ENCODE measurements at regions not wholly inside any gene's neighbourhood (a gene's known extent, or its start where the extent isn't known, plus 50 kb on each side); places are given as distances from the start of the nearest gene placed in this dataset.

DNA sequence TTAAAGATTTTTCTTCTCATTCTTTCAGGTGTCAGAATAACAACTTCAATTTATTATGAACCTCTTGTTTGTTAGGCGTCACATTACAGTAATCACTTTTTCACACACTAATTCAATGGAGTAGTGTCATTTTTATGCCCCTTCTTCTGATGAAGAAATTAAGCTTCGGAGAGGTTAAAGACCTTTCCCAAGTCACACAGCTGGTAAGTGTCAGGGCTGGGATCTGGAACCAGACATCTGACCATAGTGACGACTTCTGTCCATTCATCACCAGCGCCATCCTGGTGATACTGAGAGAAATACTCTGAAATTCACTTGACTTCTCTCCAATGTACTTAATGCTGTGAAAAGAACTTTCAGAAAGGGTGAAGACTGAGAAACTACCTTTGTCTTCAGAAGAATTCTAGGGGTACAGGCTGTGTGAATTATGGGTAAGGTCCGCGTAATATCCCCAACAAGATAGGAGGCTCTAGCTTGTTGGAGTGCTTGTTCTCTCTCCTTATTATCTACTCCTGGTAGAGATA, 173.8 kb downstream of the GAS1 start:
- WGBS, 3 donors: 65 to 69% (median 68%) methylated on average over 6 of the region's 6 CpGs
- ATAC-seq: no peak

DNA sequence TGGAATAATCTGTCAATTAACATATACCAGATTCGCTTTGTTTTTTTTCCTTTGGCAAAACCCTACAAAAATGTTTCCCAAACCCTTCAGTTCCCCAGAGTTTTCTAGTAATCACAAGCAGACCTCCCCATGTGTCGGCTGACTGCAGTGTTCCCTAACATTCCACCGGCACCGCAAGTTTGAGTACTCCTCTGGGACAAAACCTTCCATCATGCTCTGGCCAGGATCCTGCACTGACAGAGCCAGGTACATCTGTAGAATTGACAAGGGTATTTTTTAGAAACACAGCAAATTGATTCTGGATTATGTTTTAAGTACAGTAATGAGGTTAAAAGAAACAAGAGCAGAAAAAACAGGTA, 174.7 kb downstream of the GAS1 start:
- WGBS, 3 donors: 46 to 52% (median 48%) methylated on average over 4 of the region's 4 CpGs

More for the DNA sequence above, 173.8 kb downstream of the GAS1 start:
- no peak overlapping the region for H3K4me3 ChIP-seq
- H3K9me3 ChIP-seq: no peaks in the 10 kb centered on the region
- no peaks in the 10 kb centered on the region for H3K4me1 ChIP-seq
- DNase-seq: no peak
- intact Hi-C loops (cut with DNase I): no loop called here
- TF ChIP-seq, protein P1, sequence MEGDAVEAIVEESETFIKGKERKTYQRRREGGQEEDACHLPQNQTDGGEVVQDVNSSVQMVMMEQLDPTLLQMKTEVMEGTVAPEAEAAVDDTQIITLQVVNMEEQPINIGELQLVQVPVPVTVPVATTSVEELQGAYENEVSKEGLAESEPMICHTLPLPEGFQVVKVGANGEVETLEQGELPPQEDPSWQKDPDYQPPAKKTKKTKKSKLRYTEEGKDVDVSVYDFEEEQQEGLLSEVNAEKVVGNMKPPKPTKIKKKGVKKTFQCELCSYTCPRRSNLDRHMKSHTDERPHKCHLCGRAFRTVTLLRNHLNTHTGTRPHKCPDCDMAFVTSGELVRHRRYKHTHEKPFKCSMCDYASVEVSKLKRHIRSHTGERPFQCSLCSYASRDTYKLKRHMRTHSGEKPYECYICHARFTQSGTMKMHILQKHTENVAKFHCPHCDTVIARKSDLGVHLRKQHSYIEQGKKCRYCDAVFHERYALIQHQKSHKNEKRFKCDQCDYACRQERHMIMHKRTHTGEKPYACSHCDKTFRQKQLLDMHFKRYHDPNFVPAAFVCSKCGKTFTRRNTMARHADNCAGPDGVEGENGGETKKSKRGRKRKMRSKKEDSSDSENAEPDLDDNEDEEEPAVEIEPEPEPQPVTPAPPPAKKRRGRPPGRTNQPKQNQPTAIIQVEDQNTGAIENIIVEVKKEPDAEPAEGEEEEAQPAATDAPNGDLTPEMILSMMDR (IDR thresholded peaks at IDR 0.05): no peak
- no peak overlapping the region for H3K27ac ChIP-seq
- no peaks in the 10 kb centered on the region for H3K36me3 ChIP-seq (ENCODE audit: insufficient read depth in 1 of 2, low read depth in 1 of 2)
- H3K27me3 ChIP-seq (ENCODE audit: insufficient read depth in 3 of 3, low read length in 2 of 3): no peaks in the 10 kb centered on the region

DNA sequence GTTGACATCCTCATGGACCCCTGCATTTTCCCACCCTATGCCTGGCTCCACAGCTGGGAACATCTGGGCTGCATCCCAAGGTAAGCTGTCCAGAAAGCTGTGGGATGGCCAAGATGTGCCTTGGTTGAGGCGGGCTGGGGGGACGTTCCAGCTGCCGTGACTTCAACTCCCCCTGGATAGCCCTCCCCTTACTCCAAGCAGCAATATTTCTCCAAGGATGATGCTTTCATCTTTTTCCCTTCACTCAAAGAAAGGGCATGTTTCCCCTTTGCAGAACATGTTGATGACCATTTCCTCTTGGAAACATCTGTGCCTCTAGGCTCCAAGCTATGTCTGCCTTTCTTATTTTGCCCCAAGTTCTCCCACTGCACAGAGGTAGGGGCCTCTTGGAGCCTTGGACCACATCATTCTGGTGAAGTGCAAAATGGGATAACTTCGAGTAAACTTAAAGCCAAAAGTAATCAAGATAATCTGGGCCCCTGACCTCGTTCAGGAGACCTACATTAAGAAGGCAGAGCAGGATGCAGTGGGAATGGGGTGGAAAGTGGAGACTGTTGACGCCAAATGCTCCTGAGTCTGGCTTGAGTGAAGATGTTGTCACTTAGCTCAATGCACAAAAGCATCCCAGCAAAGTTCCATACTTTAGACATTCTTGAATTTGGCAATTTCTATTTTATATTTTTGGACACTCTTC, 175.2 kb downstream of the GAS1 start:
- 60 to 74% (median 71%) methylated on average over 6 of the region's 6 CpGs for WGBS, 3 donors
- no peaks in the 10 kb centered on the region for H3K4me1 ChIP-seq
- ATAC-seq: no peak
- no peaks in the 10 kb centered on the region for H3K36me3 ChIP-seq (ENCODE audit: insufficient read depth in 1 of 2, low read depth in 1 of 2)
- no peak for DNase-seq
- H3K27ac ChIP-seq: no peak overlapping the region
- no peaks in the 10 kb centered on the region for H3K9me3 ChIP-seq
- no peak overlapping the region for H3K4me3 ChIP-seq
- intact Hi-C loops (cut with DNase I): no loop called here
- TF ChIP-seq, protein P1 (IDR thresholded peaks at IDR 0.05): no peak
- H3K27me3 ChIP-seq (ENCODE audit: insufficient read depth in 3 of 3, low read length in 2 of 3): no peaks in the 10 kb centered on the region

More for the DNA sequence above, 174.7 kb downstream of the GAS1 start:
- H3K9me3 ChIP-seq: no peaks in the 10 kb centered on the region
- ATAC-seq (no peak), DNase-seq (no peak)
- H3K36me3 ChIP-seq (ENCODE audit: insufficient read depth in 1 of 2, low read depth in 1 of 2): no peaks in the 10 kb centered on the region
- no peaks in the 10 kb centered on the region for H3K27me3 ChIP-seq (ENCODE audit: insufficient read depth in 3 of 3, low read length in 2 of 3)
- no peak overlapping the region for H3K27ac ChIP-seq
- TF ChIP-seq, protein P1 (IDR thresholded peaks at IDR 0.05): no peak
- intact Hi-C loops (cut with DNase I): no loop called here
- H3K4me1 ChIP-seq: no peaks in the 10 kb centered on the region
- no peak overlapping the region for H3K4me3 ChIP-seq

DNA sequence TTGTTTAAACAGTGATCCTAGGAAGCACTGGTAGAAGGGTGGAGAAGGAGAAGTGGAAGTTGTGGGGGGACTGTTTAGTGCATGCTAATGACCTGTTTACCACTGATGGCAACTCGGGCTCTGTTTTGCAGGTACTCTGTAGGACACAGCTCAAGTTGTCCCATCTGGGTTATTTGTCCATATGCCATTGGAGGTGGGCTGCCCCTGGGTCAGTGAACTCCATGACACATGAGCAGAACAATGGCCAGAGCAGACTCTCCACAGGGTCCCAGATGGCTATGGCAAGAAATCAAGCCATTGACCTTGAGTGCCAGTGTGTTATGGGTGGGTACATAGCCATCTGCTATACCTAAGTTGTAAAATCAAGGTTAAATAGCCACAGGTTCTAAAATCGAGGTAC, 175.9 kb downstream of the GAS1 start:
- H3K36me3 ChIP-seq (ENCODE audit: insufficient read depth in 1 of 2, low read depth in 1 of 2): no peaks in the 10 kb centered on the region
- TF ChIP-seq, protein P1 (IDR thresholded peaks at IDR 0.05): no peak
- no peak for ATAC-seq
- intact Hi-C loops (cut with DNase I): no loop called here
- H3K27ac ChIP-seq: no peak overlapping the region
- 82 to 91% (median 84%) methylated on average over 2 of the region's 2 CpGs for WGBS, 3 donors
- no peak for DNase-seq
- no peaks in the 10 kb centered on the region for H3K27me3 ChIP-seq (ENCODE audit: insufficient read depth in 3 of 3, low read length in 2 of 3)
- H3K4me3 ChIP-seq: no peak overlapping the region
- no peaks in the 10 kb centered on the region for H3K4me1 ChIP-seq
- H3K9me3 ChIP-seq: no peaks in the 10 kb centered on the region

DNA sequence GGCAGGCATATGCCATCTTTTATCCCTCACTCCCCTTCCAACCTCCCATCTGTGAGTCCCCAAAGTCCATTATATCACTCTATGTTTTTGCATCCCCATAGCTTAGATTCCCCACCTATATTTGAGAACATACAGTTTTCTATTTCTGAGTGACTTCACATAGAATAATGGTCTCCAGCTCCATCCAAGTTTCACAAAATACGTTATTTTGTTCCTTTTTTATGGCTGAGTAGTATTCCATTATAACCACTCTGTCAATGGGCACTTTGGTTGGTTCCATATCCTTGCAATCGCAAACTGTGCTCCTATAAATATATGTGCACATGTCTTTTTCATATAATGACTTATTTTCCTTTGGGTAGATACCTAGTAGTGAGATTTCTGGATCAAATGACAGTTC, 178.6 kb downstream of the GAS1 start:
- no peaks in the 10 kb centered on the region for H3K4me1 ChIP-seq
- DNase-seq (no peak), ATAC-seq (no peak)
- 93 to 97% (median 94%) methylated on average over 2 of the region's 2 CpGs for WGBS, 3 donors
- intact Hi-C loops (cut with DNase I): no loop called here
- TF ChIP-seq, protein P1 (IDR thresholded peaks at IDR 0.05): no peak
- H3K9me3 ChIP-seq: no peaks in the 10 kb centered on the region
- no peak overlapping the region for H3K4me3 ChIP-seq
- no peak overlapping the region for H3K27ac ChIP-seq
- no peaks in the 10 kb centered on the region for H3K36me3 ChIP-seq (ENCODE audit: insufficient read depth in 1 of 2, low read depth in 1 of 2)
- H3K27me3 ChIP-seq (ENCODE audit: insufficient read depth in 3 of 3, low read length in 2 of 3): no peaks in the 10 kb centered on the region
